ENCODE measurements at regions not wholly inside any gene's neighbourhood (a gene's known extent, or its start where the extent isn't known, plus 50 kb on each side); places are given as distances from the start of the nearest gene placed in this dataset.

DNA sequence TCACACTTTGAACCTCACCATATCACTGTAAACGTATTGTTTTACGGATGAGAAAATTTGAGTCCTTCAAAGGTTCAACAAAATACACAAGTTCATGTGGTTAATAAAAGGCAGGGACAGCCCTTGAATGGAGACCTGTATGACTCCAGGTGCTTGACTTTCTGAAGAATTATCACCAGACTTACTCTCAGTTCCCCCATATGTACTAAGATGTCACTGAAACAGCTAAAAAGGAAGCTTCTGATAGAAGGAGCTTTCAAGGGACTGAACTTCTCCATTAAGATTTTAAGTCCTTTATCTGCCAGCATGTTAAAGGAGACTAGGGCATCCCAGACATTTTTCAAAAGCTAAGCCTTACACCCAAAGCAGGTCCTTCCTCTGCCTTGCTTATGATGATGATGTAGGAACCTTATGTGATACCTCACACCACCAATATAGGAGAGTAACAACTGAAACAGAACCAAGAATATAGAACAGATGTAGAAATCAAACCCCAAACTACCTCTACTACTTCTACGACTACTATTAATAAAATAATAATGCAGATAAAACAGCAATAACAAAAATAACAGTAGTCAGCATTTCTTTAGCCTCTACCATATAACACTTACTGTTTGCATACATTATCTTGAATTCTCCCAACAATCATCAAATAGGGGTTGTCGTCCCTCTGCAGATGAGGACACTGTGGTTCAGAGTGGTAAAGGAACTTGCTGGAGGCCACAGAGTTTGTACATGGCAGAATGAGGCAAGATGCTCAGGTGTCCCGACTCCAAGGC, 273.9 kb downstream of the ELAVL2 start:
- no peak for DNase-seq

DNA sequence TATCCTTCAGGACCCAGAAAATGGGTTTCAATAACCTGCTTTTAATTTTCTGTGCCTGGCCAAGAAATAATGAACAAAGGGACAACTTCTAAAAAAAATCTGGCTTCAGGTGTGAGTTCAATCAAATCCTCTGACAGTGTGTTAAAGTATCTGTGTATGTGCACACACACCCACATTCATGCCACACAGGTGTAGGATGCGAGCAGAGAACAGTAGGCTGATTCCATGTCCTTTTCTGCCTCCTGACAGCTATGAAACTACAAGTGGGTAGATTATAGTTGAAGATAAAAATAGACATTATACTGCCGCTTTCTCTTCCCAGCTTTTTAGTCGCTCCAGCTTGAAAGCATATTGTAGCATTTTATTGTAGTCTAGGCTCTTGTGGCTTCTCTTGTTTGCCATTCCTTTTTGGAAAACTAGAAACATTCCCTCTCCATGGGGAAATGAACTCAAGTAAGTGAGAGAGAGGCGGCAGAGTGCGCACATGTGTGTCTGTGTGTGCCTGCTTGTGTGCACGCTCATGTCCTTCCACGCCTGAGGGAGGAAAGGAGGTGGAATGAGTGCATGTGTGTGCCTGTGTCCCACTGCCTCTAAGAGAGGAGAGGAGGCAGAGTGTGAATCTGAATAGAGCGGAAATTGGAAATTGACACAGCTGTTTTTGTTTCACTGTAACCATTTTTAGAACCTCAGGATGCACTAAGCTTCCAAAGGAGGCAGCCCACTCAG, 273.0 kb downstream of the ELAVL2 start:
- no peak for DNase-seq

DNA sequence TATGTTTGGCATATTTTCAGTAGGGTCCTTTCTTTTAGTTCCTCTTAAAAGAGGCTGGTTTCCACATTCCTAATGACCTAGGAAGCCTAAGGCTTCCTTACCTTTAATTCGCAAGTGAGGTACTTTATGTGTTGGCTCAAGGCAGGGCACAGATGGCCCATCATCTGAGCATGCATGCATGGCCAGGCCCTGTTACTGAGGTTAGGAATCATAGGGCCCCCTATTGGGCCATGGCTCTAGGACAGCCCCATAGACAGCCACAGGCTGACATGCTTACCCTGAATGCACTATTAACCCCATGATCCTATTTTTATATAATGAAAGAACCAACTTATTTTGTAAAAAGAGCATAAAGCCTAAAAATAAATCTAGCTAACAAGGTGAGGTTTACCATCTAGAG, 271.4 kb downstream of the ELAVL2 start:
- peak; percentile 35 for DNase-seq

DNA sequence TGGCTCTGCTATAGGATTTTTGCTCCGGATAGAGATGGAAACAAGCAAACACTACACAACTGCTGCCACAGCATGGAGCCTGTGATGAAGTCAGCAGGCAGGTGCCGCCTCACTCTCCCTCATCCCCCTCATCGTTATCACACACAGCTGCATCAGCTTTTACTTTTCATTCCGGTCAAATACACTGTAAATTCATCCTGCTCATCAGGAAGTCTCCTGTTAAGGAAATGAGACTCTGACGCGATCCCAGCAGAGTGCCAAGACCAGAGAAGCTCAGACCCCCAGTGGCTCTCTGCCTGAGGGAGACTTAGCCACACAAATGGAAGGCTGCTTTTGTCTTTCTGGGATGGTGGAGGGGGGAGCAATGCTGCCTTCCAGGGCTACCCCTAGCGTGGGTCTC, 270.2 kb downstream of the ELAVL2 start:
- DNase-seq: no peak

DNA sequence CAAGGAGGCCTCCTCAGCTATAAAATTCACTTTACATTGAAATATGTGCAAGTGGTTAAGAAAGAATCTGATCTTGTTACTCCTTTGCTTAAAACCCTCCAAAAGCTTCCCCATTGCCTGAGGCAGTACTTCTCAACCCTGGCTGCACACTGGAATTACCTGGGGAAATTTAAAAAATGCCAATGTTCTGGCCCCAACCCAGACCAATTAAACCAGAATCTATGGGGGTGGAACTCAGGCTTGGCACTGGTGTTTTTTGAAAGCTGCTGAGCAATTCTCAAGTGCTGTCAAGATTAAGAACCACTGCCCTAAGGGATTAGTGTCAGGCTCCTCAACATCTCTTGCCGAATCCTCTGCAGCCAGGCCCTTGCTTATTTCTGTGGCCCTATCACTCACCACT, 269.6 kb downstream of the ELAVL2 start:
- DNase-seq: no peak

DNA sequence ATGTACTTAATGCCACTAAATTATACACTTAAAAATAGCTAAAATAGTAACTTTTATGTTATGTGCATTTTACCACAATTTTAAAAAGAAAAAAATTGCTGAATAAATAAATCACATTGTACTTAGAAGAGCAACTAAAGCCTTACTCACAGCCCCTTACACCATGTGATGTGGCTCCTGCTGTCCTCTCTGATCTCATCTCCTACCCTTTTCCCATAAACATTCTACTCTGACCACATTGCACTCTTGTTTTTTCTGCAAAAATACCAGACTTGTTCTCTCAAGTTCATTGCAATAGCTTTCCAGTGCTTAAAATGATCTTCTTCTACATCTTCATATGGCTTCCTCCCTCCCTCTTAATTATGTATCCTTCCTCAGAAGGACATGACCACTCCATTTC, 268.4 kb downstream of the ELAVL2 start:
- no peak for DNase-seq

DNA sequence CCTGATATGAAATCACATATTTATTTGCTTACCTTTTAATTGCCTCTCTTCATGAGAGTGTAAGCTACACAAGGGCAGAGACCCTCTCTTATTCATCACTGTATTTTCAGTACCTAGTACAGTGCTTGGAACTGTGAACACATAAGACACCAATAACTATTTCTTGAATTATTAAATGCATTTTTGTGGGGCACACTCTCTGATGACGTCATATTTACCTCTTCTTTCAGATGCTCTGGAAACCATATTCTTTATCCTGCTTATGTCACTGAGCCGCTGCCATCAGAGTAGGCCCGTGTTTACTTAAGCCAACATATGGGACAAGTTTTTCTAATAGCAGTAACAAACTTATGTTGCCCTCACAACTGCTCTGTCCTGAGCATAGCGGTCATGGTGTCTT, 266.5 kb downstream of the ELAVL2 start:
- no peak for DNase-seq

DNA sequence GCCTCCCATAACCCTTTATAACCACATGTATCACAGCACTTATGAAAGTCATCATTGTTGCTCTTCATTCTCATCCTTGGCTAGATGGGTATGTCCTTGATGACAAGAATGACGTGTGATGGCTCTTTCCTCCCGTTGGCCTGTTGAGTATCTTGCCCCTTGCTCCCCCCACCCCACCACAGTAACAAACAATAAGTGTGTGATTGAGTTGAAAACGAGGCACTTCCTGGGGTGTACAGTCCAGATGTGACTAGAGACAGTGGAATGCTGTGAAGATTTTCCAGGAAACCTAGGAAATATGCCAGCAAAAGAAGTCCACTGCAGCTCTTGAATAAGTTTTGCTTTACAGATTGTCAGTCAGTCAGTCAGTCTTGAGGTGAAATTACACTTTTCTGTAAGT, 262.5 kb downstream of the ELAVL2 start:
- no peak for DNase-seq

DNA sequence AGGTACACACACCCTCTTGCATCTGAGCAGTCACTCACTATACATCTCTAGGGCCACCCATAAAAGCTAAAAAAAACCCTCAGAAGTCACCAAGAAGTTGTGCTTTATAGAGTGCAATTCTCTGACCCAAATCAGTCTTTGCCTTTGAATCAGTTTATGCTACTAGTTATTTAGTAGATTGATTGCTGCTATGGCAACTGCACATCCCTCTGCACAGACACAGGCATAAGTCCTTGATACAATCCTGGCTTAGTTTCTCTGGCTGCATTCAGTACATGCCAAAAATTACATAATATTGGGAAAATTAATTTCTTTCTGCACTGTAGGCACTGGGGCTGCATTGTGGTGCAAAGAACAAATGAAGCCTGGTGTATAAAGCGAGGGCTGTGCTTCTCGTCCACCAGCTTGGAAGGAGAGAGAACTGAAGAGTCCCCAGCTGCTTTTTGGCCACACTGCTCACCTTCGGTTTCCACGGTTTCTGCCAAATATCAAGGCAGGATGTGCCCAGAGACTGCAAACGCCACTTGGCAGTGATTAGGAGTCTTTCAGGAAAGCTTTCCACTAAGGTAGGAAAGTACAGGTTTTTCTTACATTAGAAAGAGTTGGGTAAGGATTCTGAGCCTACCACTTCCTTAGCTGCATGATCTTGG, 258.4 kb downstream of the ELAVL2 start:
- no peak for DNase-seq

DNA sequence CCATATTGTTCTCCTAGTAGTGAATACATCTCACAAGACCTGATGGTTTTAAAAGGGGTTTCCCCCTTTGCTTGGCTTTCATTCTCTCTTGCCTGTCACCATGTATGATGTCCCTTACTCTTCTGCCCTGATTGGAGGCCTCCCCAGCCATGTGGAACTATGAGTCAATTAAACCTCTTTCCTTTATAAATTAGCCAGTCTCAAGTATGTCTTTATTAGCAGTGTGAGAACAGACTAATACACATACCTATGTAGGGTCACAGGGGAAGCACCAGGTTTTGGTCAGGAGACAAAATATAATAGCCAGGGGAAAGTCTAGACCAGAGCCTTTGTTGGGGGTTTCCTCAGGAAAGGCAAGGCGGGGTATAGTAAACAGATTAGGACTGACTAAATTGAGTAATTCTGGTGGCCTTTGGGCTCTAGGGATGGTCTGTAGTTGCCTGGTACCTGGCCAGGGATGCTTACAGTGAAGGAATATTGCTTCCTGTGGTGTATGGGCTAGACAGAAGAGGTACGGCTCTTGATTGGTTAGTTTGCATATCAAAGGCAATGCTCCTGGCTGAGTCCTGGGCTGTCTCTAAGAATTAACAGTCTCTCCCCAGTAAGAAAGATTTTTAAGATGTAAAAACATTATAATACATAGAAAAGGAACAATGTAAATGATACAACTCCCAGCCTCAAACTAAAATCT, 254.5 kb downstream of the ELAVL2 start:
- DNase-seq: no peak

DNA sequence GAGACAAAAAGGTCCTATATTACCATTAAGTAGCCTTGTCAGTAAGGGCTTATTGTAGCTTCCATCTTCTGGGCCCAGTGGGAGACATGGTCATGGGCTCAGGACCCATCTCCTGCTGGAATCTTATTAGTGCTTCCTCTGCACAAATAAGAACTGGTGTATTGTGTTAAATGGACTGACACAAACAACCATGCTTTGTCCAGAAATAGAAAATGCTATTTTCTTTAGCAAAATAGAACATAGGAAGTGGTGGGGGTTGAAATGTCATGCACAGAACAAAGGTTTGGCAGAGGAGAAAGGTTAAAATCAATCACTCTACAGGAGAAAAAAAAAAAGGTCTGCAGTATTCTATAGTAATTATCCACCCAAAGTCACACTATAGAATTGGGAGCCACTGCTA, 252.2 kb downstream of the ELAVL2 start:
- DNase-seq: no peak

DNA sequence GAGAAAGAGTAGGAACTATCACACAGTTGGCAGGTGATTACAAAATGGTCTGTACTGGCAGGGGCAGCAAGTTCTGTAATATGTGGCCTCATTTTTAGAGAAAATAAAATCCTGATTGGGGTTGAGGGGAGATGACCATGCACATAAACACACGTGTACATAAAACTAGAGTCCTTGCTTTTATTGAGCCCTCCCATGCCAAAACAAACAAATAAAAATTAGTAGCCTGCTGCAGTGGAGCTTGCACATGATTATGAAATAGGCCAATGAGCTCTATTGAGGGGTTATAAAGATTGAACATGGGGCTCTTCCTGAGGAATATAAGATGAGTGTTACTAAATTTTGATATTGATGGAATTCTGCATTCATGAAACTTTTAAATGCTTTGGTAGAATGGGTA, 248.4 kb downstream of the ELAVL2 start:
- DNase-seq: no peak

DNA sequence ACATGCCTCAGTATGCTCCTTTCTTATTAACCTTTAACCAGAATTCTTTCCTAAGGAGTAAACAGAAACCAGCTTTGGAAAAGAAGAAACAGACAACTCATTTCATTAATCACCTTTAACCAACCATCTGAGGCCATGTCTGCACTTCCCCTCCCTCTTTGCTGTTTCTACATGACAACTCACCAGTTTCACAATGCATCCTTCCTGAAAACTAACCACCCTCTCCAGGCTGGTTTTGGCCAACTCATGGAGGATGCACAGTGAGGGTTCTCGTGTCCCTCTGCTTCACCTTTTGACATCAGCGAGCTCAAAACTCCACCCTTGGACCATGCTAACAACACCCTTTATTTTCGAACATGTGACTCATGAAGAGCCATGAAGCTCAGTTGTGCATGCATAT, 244.1 kb downstream of the ELAVL2 start:
- no peak for DNase-seq

DNA sequence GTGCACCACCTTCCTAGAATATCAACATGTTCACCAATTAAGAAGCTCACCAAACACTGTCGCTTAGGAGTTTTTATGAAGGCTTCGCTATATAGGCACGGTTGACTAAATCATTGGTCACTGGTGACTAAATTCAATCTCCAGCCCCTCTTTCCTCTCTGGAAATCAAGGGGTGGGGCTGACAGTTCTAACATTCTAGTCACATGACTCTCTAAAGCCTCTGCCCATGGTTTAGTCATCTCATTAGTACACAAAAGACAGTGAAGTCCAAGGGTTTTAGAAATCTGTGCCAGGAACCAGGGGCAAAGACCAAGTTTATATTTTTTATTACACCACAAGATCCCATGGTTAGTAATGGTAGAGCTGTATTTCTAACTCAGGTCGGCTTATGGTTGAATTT, 243.2 kb downstream of the ELAVL2 start:
- no peak for DNase-seq

DNA sequence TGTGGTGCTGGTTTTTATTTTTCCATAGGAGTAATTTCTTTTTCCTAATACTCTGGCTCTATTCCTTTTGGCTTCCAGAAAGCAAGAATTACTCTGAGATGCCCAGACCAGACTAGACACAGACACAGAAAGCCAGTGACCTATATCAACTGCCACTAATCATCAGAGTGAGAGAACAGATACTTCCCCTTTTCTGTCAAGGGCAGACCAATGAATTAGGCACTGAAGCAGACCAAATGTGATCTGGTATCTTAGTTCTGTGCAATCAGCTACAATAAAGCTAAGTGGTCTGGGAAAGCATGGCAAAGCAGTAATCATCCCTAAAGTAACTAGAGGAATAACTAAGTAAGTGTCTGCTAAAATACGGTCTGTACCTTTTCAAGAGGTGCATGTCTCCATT, 239.1 kb downstream of the ELAVL2 start:
- no peak for DNase-seq

DNA sequence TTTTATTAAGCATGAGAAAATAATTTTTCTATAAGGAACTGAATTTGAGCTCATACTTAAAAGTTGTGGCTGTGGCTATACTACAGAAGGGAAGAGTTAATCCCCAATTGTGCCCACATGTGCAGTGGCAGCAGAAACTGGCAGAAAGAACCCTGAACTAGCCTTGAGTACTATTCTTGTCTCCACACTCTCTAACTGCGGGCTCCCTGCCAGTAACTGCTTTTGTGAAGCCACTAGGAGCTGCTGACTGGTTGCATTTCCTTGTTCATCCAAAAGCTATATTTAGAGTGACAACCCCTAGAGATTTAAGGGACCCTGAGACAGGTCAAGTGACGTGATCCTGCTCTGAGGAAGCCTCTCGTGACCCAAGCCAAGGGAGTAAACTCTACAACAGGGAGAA, 238.6 kb downstream of the ELAVL2 start:
- no peak for DNase-seq

DNA sequence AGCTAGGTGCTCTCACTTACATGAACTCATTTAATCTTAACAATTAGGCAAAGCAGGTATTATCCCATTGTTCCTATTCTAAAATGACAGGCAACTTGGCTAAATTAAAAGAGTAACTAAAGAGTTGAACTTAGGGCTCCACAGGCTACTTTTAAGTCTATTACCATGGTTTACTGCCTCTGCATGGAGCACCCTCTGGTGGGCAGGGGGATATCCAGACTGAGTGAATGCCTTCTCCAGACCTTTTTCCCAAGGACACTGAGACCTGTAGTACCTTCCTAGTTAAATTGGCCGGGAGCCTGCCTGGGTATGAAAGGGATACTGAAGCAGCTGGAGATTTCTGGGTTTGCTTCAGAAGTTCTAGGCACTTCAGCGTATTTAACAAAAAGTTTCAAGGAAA, 238.1 kb downstream of the ELAVL2 start:
- no peak for DNase-seq

DNA sequence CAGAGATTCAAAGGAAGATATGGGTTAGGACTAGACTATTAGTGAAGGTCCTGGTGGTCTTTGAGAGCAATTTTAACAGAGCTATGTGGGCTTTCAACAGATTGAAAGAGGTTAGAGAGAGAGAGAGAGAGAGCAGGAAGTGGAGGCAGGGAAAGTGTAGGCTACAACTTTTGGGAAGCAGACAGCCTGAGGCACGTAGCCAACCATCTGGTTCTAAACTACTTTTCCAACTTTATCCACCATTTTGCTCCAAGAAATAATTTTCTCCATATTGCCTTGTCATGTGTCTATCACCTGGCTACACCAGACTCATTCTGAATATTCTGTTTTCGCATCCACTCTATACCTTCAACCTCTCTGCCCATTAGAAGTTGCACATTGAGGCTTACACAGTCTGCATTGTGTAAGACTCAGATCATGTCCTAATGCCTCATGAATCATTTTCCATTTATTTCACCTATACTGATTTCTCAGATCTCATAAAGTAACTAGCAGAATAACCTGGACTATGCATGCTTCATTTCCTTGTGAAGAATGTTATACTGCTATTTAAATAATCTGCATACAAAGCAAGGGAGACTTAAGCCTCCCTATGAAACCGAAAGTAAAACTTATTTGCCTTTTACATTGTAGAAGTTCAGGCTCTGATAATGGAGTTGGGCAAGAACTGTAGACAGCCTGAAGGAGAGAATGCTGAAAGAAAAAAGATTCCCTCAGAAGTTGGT, 235.6 kb downstream of the ELAVL2 start:
- DNase-seq: no peak

DNA sequence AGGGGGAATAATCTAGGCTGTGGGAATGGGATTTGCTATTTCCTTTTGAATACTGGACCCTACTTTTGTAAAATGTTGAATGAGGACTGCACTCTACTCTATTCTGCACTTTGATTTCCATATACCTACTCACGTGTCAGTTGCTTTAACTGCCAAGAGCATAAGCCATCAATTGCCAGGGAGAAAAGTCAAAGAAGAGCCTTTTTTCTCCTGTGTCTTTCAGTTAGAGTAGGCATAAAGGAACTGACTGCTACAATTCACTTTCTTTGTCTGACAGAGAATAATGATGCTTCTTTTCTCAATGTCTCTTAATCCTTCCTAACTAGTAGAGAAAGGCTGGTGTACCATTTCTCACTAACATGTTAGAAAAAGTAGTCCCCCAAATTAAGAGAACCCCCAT, 231.6 kb downstream of the ELAVL2 start:
- DNase-seq: no peak

DNA sequence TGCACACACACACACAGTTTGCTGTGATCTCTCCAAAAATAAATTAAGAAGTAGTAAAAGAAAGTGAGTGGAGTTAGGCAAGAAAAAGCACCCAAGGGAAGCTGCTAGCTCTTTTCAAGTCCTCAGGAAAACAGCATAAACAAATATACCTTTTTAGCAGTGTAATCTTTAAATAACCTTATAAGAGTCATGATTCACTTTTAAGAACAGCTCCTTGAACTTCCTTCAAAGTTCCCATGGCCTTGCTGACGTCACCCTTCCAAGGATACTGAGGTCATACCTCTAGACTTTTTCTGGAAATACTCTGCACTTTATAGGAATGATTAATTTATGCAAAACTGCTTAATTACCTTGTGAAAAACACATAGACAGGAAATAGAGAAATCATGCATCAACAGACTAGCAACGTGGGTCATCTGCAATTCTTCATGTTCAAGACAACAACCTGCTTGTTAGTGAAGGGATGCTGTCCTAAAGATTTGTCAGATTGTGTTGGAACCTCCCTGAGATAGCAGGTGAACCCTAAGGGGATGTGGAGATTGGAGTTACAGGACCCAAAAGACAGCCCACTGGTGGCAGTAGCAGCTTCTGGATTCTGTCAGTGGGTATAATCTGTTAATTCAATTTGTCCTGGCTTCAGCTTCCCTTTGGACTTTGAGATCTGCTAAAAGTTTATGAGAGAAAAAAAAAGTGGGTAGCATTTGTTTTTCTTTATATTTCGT, 229.0 kb downstream of the ELAVL2 start:
- DNase-seq: no peak

DNA sequence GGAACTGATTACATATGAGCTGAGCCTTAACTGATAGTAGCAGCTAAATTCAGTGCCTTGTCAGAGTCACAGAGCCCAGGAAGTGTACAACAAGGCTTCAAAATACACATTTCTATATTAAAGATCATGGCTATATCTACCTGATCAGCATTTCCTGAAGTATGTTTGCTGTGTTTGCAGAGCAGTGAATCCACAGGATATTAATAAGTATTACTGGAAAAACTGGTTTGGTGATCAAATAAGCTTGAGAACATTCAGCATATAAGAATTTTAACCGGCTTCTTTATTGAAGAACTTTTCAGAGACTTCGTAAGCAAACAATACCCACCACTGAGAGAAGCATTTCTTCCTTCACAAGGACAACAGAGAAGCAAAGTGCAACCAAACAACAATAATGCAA, 227.0 kb downstream of the ELAVL2 start:
- DNase-seq: no peak

DNA sequence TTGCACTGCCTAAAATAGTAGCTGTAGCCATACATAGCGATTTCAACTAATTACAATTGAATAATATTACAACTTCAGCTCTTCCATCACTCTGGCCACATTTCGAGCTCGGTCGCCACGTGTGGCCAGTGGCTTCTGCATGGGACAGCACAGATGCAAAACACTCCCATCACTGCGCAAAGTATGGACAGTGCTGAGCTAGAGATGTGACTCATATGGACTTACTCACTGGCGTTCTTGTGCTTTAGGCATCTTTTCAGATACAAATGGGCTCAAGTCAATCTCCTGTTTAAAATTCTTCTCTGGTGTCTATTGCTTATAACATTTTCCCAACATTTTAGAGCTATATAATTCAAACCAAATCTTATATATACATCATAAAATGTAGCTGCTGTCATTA, 222.7 kb downstream of the ELAVL2 start:
- no peak for DNase-seq
